LNCaP clone FGC (cell line): ENCODE measurements at regions not wholly inside any gene's neighbourhood (a gene's known extent, or its start where the extent isn't known, plus 50 kb on each side); places are given as distances from the start of the nearest gene placed in this dataset.
"Not testable (repeated sequence)": the region's sequence is repeated elsewhere in the genome, so short reads cannot be mapped to it uniquely, and the experiment has no call there.

Experiments used
- DNase-seq: peaks from one replicate; pipeline ENCODE4 v3.0.0-alpha.2; 2011; ENCODE audit warnings: low read depth
- H3K4me3 ChIP-seq: 2 replicates; pipeline ENCODE4 v1.5.1; 2011; ENCODE audit warnings: mild to moderate bottlenecking, low read depth, low read length, control low read depth
- TF ChIP-seq, protein P1 (sequence below): IDR thresholded peaks from 2 replicates; pipeline ENCODE4 v1.5.1; 2012; ENCODE audit warnings: mild to moderate bottlenecking; ENCODE audit not compliant: control insufficient read depth, insufficient read depth; ENCODE audit errors: extremely low read depth

DNA sequence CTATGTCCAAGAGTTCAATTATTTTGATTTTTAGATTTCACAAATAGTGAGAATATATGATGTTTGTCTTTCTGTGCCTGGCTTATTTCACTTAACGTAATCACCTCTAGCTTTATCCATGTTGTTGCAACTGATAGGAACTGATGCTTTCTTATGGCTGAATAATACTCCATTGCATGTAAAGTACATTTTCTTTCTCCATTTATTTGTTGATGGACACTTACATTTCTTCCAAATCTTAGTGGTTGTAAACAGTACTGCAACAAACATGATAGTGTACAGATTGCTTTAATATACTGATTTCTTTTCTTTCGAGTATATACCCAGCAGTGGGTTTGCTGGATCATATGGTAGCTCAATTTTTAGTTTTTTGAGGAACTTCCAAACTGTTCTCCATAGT lies 600.6 kb upstream of the SEMA6D start:
- DNase-seq = no peak
- H3K4me3 ChIP-seq = no peak overlapping the region
- TF ChIP-seq, protein P1, sequence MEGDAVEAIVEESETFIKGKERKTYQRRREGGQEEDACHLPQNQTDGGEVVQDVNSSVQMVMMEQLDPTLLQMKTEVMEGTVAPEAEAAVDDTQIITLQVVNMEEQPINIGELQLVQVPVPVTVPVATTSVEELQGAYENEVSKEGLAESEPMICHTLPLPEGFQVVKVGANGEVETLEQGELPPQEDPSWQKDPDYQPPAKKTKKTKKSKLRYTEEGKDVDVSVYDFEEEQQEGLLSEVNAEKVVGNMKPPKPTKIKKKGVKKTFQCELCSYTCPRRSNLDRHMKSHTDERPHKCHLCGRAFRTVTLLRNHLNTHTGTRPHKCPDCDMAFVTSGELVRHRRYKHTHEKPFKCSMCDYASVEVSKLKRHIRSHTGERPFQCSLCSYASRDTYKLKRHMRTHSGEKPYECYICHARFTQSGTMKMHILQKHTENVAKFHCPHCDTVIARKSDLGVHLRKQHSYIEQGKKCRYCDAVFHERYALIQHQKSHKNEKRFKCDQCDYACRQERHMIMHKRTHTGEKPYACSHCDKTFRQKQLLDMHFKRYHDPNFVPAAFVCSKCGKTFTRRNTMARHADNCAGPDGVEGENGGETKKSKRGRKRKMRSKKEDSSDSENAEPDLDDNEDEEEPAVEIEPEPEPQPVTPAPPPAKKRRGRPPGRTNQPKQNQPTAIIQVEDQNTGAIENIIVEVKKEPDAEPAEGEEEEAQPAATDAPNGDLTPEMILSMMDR = no peak

- TF ChIP-seq, protein P1 = no peak
- no peak overlapping the region for H3K4me3 ChIP-seq
- DNase-seq = no peak
Observed at GRCh38 chr15:47119349-47119748, 598.0 kb upstream of the SEMA6D start.

DNA sequence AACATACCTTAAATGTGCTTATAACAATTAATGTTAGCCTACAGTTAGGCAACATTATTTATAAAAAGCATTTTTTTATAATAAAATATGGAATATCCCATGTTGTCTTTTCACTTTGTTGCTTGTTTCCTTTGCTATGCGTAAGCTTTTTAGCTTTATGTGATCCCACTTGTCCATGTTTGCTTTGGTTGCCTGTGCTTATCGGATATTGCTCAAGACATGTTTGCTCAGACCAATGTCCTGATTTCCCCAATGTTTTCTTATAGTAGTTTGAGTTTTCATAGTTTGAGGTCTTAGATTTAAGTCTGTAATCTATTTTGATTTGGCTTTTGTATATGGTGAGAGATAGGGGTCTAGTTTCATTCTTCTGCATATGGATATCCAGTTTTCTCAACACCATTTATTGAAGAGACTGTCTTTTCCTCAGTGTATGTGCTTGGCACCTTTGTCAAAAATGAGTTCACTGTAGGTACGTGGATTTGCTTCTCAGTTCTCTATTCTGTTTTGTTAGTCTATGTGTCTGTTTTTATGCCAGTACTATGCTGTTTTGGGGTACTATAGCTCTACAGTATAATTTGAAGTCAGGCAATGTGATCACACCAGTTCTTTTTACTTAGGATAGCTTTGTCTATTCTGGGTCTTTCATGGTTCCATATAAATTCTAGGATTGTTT lies 592.7 kb upstream of the SEMA6D start:
- no peak overlapping the region for H3K4me3 ChIP-seq
- DNase-seq = no peak
- TF ChIP-seq, protein P1 = no peak

- TF ChIP-seq, protein P1 = no peak
- DNase-seq = no peak
- no peak overlapping the region for H3K4me3 ChIP-seq
Observed at GRCh38 chr15:47129033-47129432, 588.3 kb upstream of the SEMA6D start.

DNA sequence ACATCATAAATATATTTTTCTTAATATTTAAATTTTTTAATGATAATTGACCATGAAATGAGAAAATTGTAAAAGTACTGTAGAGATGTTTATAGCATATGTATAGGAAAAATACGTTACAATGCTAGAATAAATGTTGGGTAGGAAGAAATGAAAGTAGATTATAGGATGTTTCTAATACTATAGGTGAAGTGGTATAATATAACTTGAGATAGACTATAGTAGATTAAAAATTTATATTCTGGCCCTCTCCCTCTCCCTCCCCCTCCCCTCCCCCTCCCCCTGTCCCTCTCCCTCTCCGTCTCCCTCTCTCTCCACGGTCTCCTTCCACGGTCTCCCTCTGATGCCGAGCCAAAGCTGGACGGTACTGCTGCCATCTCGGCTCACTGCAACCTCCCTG lies 585.9 kb upstream of the SEMA6D start:
- not testable (repeated sequence) for DNase-seq, H3K4me3 ChIP-seq

DNA sequence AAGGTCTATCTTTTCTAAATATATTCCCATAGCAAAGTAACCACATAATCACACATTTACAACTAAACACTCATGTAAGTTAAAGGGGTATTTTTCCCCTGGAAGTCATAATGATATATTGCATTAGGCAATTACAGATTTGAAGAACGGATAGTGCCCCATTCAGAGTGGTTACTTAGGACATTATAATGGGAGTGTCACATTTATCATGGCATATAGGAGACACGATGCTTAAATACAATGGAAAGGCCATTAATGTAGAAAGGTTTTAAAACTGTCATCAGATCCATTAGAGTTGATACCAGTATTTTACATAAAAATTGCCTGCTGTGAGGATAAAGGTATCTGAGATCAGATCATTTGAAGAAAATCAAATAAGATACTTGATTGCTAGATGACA lies 582.0 kb upstream of the SEMA6D start:
- no peak overlapping the region for H3K4me3 ChIP-seq
- DNase-seq = no peak
- TF ChIP-seq, protein P1 = no peak

DNA sequence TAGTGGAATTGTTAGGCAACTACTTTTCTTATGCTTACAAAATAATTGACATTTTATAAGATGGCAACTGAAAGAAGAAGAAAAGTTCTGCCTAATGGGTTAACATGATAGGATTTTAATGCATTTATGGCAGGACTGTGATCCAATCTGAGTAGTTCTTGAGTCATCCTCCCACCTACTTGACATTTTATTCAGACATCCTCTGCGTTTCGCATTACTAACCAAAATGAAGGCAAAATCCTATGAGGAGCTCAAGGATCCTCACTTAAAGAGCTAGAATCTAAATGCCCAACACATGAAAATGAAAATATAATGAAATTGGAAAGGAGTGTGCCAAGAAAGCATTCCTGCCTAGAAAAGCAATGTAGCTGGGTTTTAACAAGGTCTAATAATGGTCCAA lies 581.1 kb upstream of the SEMA6D start:
- DNase-seq = no peak
- TF ChIP-seq, protein P1 = no peak
- no peak overlapping the region for H3K4me3 ChIP-seq

GRCh38 chr15:47139965-47140364 lies 577.3 kb upstream of the SEMA6D start:
- DNase-seq = no peak
- TF ChIP-seq, protein P1 = no peak
- no peak overlapping the region for H3K4me3 ChIP-seq
